H1 (cell line): ENCODE measurements at regions not wholly inside any gene's neighbourhood (a gene's known extent, or its start where the extent isn't known, plus 50 kb on each side); places are given as distances from the start of the nearest gene placed in this dataset.

Source experiments
- BCL11A ChIP-seq, 2 experiments: IDR thresholded peaks; one replicate each; pipeline ENCODE4 v1.6.1; 2011; ENCODE audit warnings: low read depth in 2 of 2, low read length in 2 of 2, mild to moderate bottlenecking in 2 of 2
- BRCA1 ChIP-seq: IDR thresholded peaks from 2 replicates; pipeline ENCODE4 v1.6.1; 2012; ENCODE audit warnings: low read depth, low read length, improper control_type of control experiment
- CHD2 ChIP-seq: IDR thresholded peaks from 2 replicates; pipeline ENCODE4 v1.6.1; 2012; ENCODE audit warnings: low read length, improper control_type of control experiment
- KDM4A ChIP-seq: IDR thresholded peaks from one replicate; pipeline ENCODE4 v1.7.1; 2012; ENCODE audit warnings: low read depth, mild to moderate bottlenecking, moderate library complexity, low read length, inconsistent platforms; ENCODE audit not compliant: severe bottlenecking
- NANOG ChIP-seq: IDR thresholded peaks from 2 replicates; pipeline ENCODE4 v1.6.1; 2011; ENCODE audit warnings: low read length, low read depth, mild to moderate bottlenecking, inconsistent platforms; ENCODE audit not compliant: insufficient read depth, poor library complexity, severe bottlenecking
- NRF1 ChIP-seq: IDR thresholded peaks from 2 replicates; pipeline ENCODE4 v1.6.1; 2011; ENCODE audit warnings: mild to moderate bottlenecking, low read depth, low read length, improper control_type of control experiment
- SRF ChIP-seq: IDR thresholded peaks from 2 replicates; pipeline ENCODE4 v1.6.1; 2011; ENCODE audit warnings: mild to moderate bottlenecking, low read depth, low read length, moderate library complexity
- TAF7 ChIP-seq: optimal IDR thresholded peaks from 2 replicates; pipeline ENCODE3; 2011; ENCODE audit warnings: low read depth, mild to moderate bottlenecking, inconsistent platforms, low read length, moderate library complexity, borderline replicate concordance
- TBP ChIP-seq: IDR thresholded peaks from 2 replicates; pipeline ENCODE4 v1.6.1; 2011; ENCODE audit warnings: low read depth, low read length, improper control_type of control experiment
- ZNF274 ChIP-seq: IDR thresholded peaks from 2 replicates; pipeline ENCODE4 v1.7.0; 2012; ENCODE audit warnings: low read length, borderline replicate concordance; ENCODE audit errors: extremely low read depth
- TF ChIP-seq, protein P1 (sequence below): fragments of 300-600 bp; sonication (generic); IDR thresholded peaks from 2 replicates; pipeline ENCODE4 v1.7.1; 2012; ENCODE audit warnings: low read length, moderate library complexity, mild to moderate bottlenecking, inconsistent platforms; ENCODE audit not compliant: insufficient replicate concordance
- TF ChIP-seq, protein P2 (sequence below): IDR thresholded peaks from 2 replicates; pipeline ENCODE4 v1.6.1; 2012; ENCODE audit warnings: inconsistent platforms

DNA sequence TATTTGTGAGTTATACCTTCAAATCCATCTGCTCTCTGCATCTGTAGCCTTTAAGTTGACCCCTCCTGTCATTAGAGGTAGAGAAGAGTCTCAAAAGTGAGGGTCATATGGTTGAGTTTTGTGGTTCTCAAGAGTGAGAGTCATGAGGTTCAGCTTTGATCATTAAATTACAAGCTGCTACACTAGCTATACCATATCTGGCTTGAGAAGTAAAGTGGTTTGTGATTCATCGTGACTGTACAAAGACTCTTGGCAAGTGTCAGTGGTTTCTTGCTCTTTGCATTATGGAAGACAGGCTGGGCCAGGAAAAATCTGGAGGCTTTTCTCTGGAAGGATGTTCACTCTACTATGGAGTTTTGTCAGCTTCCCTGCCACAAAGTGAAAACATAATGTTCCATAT, 170.6 kb downstream of the ZC4H2 start (continued):
- TF ChIP-seq, protein P1, sequence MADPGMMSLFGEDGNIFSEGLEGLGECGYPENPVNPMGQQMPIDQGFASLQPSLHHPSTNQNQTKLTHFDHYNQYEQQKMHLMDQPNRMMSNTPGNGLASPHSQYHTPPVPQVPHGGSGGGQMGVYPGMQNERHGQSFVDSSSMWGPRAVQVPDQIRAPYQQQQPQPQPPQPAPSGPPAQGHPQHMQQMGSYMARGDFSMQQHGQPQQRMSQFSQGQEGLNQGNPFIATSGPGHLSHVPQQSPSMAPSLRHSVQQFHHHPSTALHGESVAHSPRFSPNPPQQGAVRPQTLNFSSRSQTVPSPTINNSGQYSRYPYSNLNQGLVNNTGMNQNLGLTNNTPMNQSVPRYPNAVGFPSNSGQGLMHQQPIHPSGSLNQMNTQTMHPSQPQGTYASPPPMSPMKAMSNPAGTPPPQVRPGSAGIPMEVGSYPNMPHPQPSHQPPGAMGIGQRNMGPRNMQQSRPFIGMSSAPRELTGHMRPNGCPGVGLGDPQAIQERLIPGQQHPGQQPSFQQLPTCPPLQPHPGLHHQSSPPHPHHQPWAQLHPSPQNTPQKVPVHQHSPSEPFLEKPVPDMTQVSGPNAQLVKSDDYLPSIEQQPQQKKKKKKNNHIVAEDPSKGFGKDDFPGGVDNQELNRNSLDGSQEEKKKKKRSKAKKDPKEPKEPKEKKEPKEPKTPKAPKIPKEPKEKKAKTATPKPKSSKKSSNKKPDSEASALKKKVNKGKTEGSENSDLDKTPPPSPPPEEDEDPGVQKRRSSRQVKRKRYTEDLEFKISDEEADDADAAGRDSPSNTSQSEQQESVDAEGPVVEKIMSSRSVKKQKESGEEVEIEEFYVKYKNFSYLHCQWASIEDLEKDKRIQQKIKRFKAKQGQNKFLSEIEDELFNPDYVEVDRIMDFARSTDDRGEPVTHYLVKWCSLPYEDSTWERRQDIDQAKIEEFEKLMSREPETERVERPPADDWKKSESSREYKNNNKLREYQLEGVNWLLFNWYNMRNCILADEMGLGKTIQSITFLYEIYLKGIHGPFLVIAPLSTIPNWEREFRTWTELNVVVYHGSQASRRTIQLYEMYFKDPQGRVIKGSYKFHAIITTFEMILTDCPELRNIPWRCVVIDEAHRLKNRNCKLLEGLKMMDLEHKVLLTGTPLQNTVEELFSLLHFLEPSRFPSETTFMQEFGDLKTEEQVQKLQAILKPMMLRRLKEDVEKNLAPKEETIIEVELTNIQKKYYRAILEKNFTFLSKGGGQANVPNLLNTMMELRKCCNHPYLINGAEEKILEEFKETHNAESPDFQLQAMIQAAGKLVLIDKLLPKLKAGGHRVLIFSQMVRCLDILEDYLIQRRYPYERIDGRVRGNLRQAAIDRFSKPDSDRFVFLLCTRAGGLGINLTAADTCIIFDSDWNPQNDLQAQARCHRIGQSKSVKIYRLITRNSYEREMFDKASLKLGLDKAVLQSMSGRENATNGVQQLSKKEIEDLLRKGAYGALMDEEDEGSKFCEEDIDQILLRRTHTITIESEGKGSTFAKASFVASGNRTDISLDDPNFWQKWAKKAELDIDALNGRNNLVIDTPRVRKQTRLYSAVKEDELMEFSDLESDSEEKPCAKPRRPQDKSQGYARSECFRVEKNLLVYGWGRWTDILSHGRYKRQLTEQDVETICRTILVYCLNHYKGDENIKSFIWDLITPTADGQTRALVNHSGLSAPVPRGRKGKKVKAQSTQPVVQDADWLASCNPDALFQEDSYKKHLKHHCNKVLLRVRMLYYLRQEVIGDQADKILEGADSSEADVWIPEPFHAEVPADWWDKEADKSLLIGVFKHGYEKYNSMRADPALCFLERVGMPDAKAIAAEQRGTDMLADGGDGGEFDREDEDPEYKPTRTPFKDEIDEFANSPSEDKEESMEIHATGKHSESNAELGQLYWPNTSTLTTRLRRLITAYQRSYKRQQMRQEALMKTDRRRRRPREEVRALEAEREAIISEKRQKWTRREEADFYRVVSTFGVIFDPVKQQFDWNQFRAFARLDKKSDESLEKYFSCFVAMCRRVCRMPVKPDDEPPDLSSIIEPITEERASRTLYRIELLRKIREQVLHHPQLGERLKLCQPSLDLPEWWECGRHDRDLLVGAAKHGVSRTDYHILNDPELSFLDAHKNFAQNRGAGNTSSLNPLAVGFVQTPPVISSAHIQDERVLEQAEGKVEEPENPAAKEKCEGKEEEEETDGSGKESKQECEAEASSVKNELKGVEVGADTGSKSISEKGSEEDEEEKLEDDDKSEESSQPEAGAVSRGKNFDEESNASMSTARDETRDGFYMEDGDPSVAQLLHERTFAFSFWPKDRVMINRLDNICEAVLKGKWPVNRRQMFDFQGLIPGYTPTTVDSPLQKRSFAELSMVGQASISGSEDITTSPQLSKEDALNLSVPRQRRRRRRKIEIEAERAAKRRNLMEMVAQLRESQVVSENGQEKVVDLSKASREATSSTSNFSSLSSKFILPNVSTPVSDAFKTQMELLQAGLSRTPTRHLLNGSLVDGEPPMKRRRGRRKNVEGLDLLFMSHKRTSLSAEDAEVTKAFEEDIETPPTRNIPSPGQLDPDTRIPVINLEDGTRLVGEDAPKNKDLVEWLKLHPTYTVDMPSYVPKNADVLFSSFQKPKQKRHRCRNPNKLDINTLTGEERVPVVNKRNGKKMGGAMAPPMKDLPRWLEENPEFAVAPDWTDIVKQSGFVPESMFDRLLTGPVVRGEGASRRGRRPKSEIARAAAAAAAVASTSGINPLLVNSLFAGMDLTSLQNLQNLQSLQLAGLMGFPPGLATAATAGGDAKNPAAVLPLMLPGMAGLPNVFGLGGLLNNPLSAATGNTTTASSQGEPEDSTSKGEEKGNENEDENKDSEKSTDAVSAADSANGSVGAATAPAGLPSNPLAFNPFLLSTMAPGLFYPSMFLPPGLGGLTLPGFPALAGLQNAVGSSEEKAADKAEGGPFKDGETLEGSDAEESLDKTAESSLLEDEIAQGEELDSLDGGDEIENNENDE: no peak
- TF ChIP-seq, protein P2, sequence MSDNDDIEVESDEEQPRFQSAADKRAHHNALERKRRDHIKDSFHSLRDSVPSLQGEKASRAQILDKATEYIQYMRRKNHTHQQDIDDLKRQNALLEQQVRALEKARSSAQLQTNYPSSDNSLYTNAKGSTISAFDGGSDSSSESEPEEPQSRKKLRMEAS: no peak
- TF ChIP-seq NRF1 (no peak), ZNF274 (no peak), TBP (no peak), NANOG (no peak), KDM4A (no peak), BRCA1 (no peak), TAF7 (no peak), SRF (no peak), CHD2 (no peak), BCL11A (IDR thresholded peaks at IDR 0.05; ENCODE audit: low read depth in 2 of 2, low read length in 2 of 2) (no peak)
